B cell (primary cell): ENCODE measurements at regions not wholly inside any gene's neighbourhood (a gene's known extent, or its start where the extent isn't known, plus 50 kb on each side); places are given as distances from the start of the nearest gene placed in this dataset.

Experiments
- ATAC-seq: fragments of 200-7000 bp; cut with Tn5 transposase; one replicate; pipeline ENCODE4 v1.10.0; 2021; ENCODE audit warnings: low read depth, mild to moderate bottlenecking, moderate number of reproducible peaks, moderate library complexity
- CTCF ChIA-PET: fragments of 350-600 bp; sonication (Branson Sonifier 250); formaldehyde crosslinking; loops from one replicate; lab custom pipeline; 2021; ENCODE audit warnings: antibody characterized with exemption, inconsistent platforms; lab: Charles Lee
- POLR2A ChIA-PET: fragments of 350-600 bp; sonication (Branson Sonifier 250); formaldehyde crosslinking; loops from one replicate; lab custom pipeline; 2021; ENCODE audit warnings: antibody characterized with exemption; lab: Charles Lee
- DNase-seq: peaks from one replicate; pipeline ENCODE4 v3.0.0; 2013
- H2AFZ ChIP-seq: 2 replicates; pipeline ENCODE4 v1.6.1; 2012; ENCODE audit warnings: mild to moderate bottlenecking, low read depth, low read length; ENCODE audit not compliant: insufficient read depth, poor library complexity, severe bottlenecking
- H3K27ac ChIP-seq, 2 donors: 1 replicate in 1 of 2; 2 replicates in 1 of 2; pipeline ENCODE4 v1.5.1; 2012 to 2013; ENCODE audit warnings: low read length in 2 of 2, mild to moderate bottlenecking in 2 of 2, moderate library complexity in 1 of 2
- H3K27me3 ChIP-seq, 4 experiments: fragments of 200-600 bp in 1 of 4; sonication (generic) in 1 of 4; replicated peaks in 1 of 4; 1 replicate in 2 of 4; 2 replicates in 2 of 4; pipeline versions ENCODE4 v1.6.1 to v1.7.0; 2013 to 2016; ENCODE audit warnings: low read length in 3 of 4, mild to moderate bottlenecking in 2 of 4, mixed read lengths in 1 of 4, moderate library complexity in 1 of 4; ENCODE audit not compliant: insufficient read depth in 4 of 4, control insufficient read depth in 3 of 4; ENCODE audit errors: control extremely low read depth in 1 of 4
- H3K36me3 ChIP-seq, 2 experiments: replicated peaks in 1 of 2; 1 replicate in 1 of 2; 2 replicates in 1 of 2; pipeline versions ENCODE4 v1.6.1 to v1.7.1; 2013; ENCODE audit warnings: low read length in 1 of 2; ENCODE audit not compliant: insufficient read depth in 2 of 2, control insufficient read depth in 1 of 2; ENCODE audit errors: control extremely low read depth in 1 of 2, extremely low read depth in 1 of 2
- H3K4me1 ChIP-seq, 2 donors: fragments of 200-600 bp in 1 of 2; sonication (generic) in 1 of 2; 1 replicate in 1 of 2; 2 replicates in 1 of 2; pipeline versions ENCODE4 v1.5.1 to v1.6.1; 2013 to 2017; ENCODE audit warnings: low read length in 2 of 2; ENCODE audit not compliant: control insufficient read depth in 2 of 2, insufficient read depth in 2 of 2
- H3K4me2 ChIP-seq: replicated peaks from 2 replicates; pipeline ENCODE3; 2012; ENCODE audit warnings: mild to moderate bottlenecking, low read depth, low read length; ENCODE audit not compliant: poor library complexity, severe bottlenecking
- H3K4me3 ChIP-seq, 5 experiments: fragments of 200-600 bp in 1 of 5; sonication (generic) in 1 of 5; 1 replicate in 3 of 5; 2 replicates in 2 of 5; pipeline versions ENCODE4 v1.5.1 to v1.7.0; 2011 to 2016; ENCODE audit warnings: low read length in 4 of 5, mild to moderate bottlenecking in 4 of 5, low read depth in 2 of 5, control low read depth in 1 of 5, moderate library complexity in 1 of 5; ENCODE audit not compliant: insufficient read depth in 1 of 5; ENCODE audit errors: control extremely low read depth in 1 of 5, extremely low read depth in 1 of 5
- H3K79me2 ChIP-seq: fragments of 200-600 bp; sonication (generic); one replicate; pipeline ENCODE4 v1.6.0; 2016; ENCODE audit warnings: low read length; ENCODE audit not compliant: control insufficient read depth, insufficient read depth
- H3K9ac ChIP-seq: fragments of 200-600 bp; sonication (generic); 2 replicates; pipeline ENCODE4 v1.6.1; 2017; ENCODE audit warnings: mild to moderate bottlenecking, low read length, moderate library complexity
- H3K9me3 ChIP-seq, 3 donors: one replicate each; pipeline versions ENCODE4 v1.6.1 to v1.7.1; 2013; ENCODE audit warnings: low read length in 2 of 3; ENCODE audit not compliant: control insufficient read depth in 2 of 3, insufficient read depth in 1 of 3; ENCODE audit errors: control extremely low read depth in 1 of 3
- H4K20me1 ChIP-seq: 2 replicates; pipeline ENCODE4 v1.6.0; 2012; ENCODE audit warnings: mild to moderate bottlenecking, low read length; ENCODE audit not compliant: insufficient read depth, control insufficient read depth, poor library complexity, severe bottlenecking
- H3K27ac Mint-ChIP-seq: one replicate; pipeline ENCODE4 v1.8.0; 2021; ENCODE audit warnings: mixed read lengths
- H3K27me3 Mint-ChIP-seq: one replicate; pipeline ENCODE4 v1.8.0; 2021; ENCODE audit warnings: mixed read lengths
- H3K4me1 Mint-ChIP-seq: one replicate; pipeline ENCODE4 v1.8.0; 2021; ENCODE audit warnings: mixed read lengths
- H3K4me3 Mint-ChIP-seq: one replicate; pipeline ENCODE4 v1.8.0; 2021; ENCODE audit warnings: mixed read lengths
- H3K9me3 Mint-ChIP-seq: one replicate; pipeline ENCODE4 v1.8.0; 2022; ENCODE audit warnings: mixed read lengths; ENCODE audit not compliant: insufficient read depth
- EZH2 ChIP-seq: IDR thresholded peaks from 2 replicates; pipeline ENCODE4 v1.6.1; 2012; ENCODE audit warnings: borderline replicate concordance, low read depth, mild to moderate bottlenecking, moderate library complexity, low read length; ENCODE audit not compliant: insufficient read depth, poor library complexity, severe bottlenecking
- WGBS: methylation state at CpG from one replicate; pipeline ENCODE4 v1.1.5; 2013; ENCODE audit warnings: missing lambda C conversion rate; ENCODE audit not compliant: insufficient coverage; 5-methylcytosine and 5-hydroxymethylcytosine counted together
- intact Hi-C: fragments of 100-400 bp; cut with micrococcal nuclease; formaldehyde crosslinking; loops from one replicate; pipeline ENCODE4 v1.10.0; 2022
- TF ChIP-seq, protein P1 (sequence below): fragments of 200-600 bp; IDR thresholded peaks from one replicate; pipeline ENCODE4 v1.8.0; 2022; ENCODE audit warnings: antibody characterized with exemption, mild to moderate bottlenecking

DNA sequence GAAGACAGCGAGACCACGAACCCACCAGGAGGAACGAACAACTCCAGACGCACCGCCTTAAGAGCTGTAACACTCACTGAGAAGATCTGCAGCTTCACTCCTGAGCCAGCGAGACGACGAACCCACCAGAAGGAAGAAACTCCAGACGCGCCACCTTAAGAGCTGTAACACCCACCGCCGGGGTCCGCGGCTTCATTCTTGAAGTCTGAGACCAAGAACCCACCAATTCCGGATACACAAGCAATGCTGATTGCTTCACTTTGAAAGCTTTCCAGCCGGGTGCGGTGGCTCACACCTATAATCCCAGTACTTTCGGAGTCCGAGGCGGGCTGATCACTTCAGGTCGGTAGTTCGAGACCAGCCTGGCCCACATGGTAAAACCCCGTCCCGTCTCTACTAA lies 177.2 kb upstream of the MYO3A start:
- no peak for TF ChIP-seq EZH2
- TF ChIP-seq, protein P1, sequence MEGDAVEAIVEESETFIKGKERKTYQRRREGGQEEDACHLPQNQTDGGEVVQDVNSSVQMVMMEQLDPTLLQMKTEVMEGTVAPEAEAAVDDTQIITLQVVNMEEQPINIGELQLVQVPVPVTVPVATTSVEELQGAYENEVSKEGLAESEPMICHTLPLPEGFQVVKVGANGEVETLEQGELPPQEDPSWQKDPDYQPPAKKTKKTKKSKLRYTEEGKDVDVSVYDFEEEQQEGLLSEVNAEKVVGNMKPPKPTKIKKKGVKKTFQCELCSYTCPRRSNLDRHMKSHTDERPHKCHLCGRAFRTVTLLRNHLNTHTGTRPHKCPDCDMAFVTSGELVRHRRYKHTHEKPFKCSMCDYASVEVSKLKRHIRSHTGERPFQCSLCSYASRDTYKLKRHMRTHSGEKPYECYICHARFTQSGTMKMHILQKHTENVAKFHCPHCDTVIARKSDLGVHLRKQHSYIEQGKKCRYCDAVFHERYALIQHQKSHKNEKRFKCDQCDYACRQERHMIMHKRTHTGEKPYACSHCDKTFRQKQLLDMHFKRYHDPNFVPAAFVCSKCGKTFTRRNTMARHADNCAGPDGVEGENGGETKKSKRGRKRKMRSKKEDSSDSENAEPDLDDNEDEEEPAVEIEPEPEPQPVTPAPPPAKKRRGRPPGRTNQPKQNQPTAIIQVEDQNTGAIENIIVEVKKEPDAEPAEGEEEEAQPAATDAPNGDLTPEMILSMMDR = no peak
- no peaks in the 10 kb centered on the region for H4K20me1 ChIP-seq

DNA sequence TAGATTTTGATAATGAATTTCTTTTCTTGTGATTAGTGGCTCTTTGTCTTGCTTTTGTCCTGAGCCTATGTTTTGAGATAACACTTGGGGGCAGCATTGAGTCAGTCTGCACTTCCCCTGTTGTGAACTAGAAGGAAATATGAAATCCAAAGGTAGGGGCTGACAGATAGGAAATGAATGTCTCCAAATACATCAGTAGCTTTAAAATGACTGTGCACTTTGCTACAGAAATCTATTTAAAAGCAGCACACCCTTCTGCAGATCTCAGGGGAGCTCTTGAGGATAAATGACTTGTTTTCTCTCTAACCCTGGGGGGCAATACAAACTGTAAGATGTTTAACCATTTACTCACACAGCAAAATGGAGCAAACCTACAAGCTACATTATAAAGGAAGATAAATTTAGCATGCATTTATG lies 176.0 kb upstream of the MYO3A start:
- no peak overlapping the region for H3K4me3 ChIP-seq
- ATAC-seq (no peak), DNase-seq (no peak)
- ChIA-PET POLR2A (no interaction called here), CTCF (no interaction called here)
- Mint-ChIP-seq H3K9me3 (no peaks in the 10 kb centered on the region), H3K27ac (no peak overlapping the region), H3K4me3 (no peak overlapping the region), H3K4me1 (no peaks in the 10 kb centered on the region), H3K27me3 (no peaks in the 10 kb centered on the region)
- no peak overlapping the region for H3K9ac ChIP-seq
- no peak overlapping the region for H3K27ac ChIP-seq
- intact Hi-C loops = no loop called here
- no peaks in the 10 kb centered on the region for H4K20me1 ChIP-seq
- no peaks in the 10 kb centered on the region for H3K4me1 ChIP-seq
- H3K27me3 ChIP-seq = no peaks in the 10 kb centered on the region
- TF ChIP-seq, protein P1 = peak; percentile 35
- no peak for TF ChIP-seq EZH2
- H3K4me2 ChIP-seq = no peak overlapping the region
- H2AFZ ChIP-seq = no peak overlapping the region
- H3K79me2 ChIP-seq = no peaks in the 10 kb centered on the region
- peaks cover 0 to 5% (median 0%) of the 10 kb centered on the region in 3 donors for H3K9me3 ChIP-seq
- no peaks in the 10 kb centered on the region for H3K36me3 ChIP-seq

More for the DNA sequence above, 177.2 kb upstream of the MYO3A start:
- Histone ChIP-seq H3K27me3 (no peaks in the 10 kb centered on the region), H3K4me2 (no peak overlapping the region), H3K4me1 (no peaks in the 10 kb centered on the region), H3K79me2 (no peaks in the 10 kb centered on the region), H3K9me3 (peaks cover 0 to 3% (median 0%) of the 10 kb centered on the region in 3 donors), H3K27ac (no peak overlapping the region), H2AFZ (no peak overlapping the region), H3K36me3 (no peaks in the 10 kb centered on the region), H3K4me3 (no peak overlapping the region), H3K9ac (no peak overlapping the region)
- intact Hi-C loops = no loop called here
- no peak overlapping the region for H3K4me3 Mint-ChIP-seq
- H3K9me3 Mint-ChIP-seq = no peaks in the 10 kb centered on the region
- H3K4me1 Mint-ChIP-seq = no peaks in the 10 kb centered on the region
- no peak overlapping the region for H3K27ac Mint-ChIP-seq
- no peak for DNase-seq
- ChIA-PET CTCF (no interaction called here), POLR2A (no interaction called here)
- WGBS = 82% methylated on average over 14 of the region's 24 CpGs
- no peak for ATAC-seq
- H3K27me3 Mint-ChIP-seq = no peaks in the 10 kb centered on the region
